Stromal cell of bone marrow (primary cell): ENCODE measurements at regions not wholly inside any gene's neighbourhood (a gene's known extent, or its start where the extent isn't known, plus 50 kb on each side); places are given as distances from the start of the nearest gene placed in this dataset.
"Not testable (repeated sequence)": the region's sequence is repeated elsewhere in the genome, so short reads cannot be mapped to it uniquely, and the experiment has no call there.

Experiments used
- DNase-seq: peaks from one replicate; pipeline ENCODE4 v3.0.0-alpha.2; 2012; ENCODE audit warnings: low read depth

- not testable (repeated sequence) for DNase-seq
Measured at GRCh38 chr2:131671841-131672470, 144.3 kb downstream of the CCDC74A start.

- not testable (repeated sequence) for DNase-seq
Measured at GRCh38 chr2:131672471-131673399, 145.0 kb downstream of the CCDC74A start.

GRCh38 chr2:131673400-131674173, 145.9 kb downstream of the CCDC74A start:
- DNase-seq: peak; percentile 41

GRCh38 chr2:131674174-131674507, 146.5 kb downstream of the CCDC74A start:
- no peak for DNase-seq

- not testable (repeated sequence) for DNase-seq
Measured at GRCh38 chr2:131681611-131682121, 154.0 kb downstream of the CCDC74A start.

- DNase-seq: peak; percentile 79
Measured at GRCh38 chr2:131682122-131682944, 154.6 kb downstream of the CCDC74A start.

GRCh38 chr2:131682945-131683330, 155.2 kb downstream of the CCDC74A start:
- not testable (repeated sequence) for DNase-seq

- DNase-seq: not testable (repeated sequence)
Measured at GRCh38 chr2:131684631-131685316, 157.1 kb downstream of the CCDC74A start.

- DNase-seq: not testable (repeated sequence)
Measured at GRCh38 chr2:131686164-131686893, 158.6 kb downstream of the CCDC74A start.

- not testable (repeated sequence) for DNase-seq
Measured at GRCh38 chr2:131686894-131687238, 159.2 kb downstream of the CCDC74A start.

- DNase-seq: not testable (repeated sequence)
Measured at GRCh38 chr2:131689066-131689465, 161.4 kb downstream of the CCDC74A start.

- not testable (repeated sequence) for DNase-seq
Measured at GRCh38 chr2:131711268-131711667, 183.6 kb downstream of the CCDC74A start.

GRCh38 chr2:131717907-131718306, 190.2 kb downstream of the CCDC74A start:
- DNase-seq: not testable (repeated sequence)

GRCh38 chr2:131721163-131721562, 193.5 kb downstream of the CCDC74A start:
- not testable (repeated sequence) for DNase-seq

GRCh38 chr2:131722256-131722655, 194.6 kb downstream of the CCDC74A start:
- not testable (repeated sequence) for DNase-seq

- no peak for DNase-seq
Measured at GRCh38 chr2:131724019-131724418, 196.3 kb downstream of the CCDC74A start.

- DNase-seq: not testable (repeated sequence)
Measured at GRCh38 chr2:131728451-131728850, 200.8 kb downstream of the CCDC74A start.

GRCh38 chr2:131733530-131733929, 205.8 kb downstream of the CCDC74A start:
- not testable (repeated sequence) for DNase-seq

- DNase-seq: not testable (repeated sequence)
Measured at GRCh38 chr2:131736406-131736805, 208.7 kb downstream of the CCDC74A start.

GRCh38 chr2:131738533-131738932, 210.8 kb downstream of the CCDC74A start:
- not testable (repeated sequence) for DNase-seq
